Natural killer cell (primary cell): ENCODE measurements at regions not wholly inside any gene's neighbourhood (a gene's known extent, or its start where the extent isn't known, plus 50 kb on each side); places are given as distances from the start of the nearest gene placed in this dataset.

Experiments used
- ATAC-seq, 3 donors: fragments of 150-1000 bp in 2 of 3; fragments of 200-7000 bp in 1 of 3; cut with Tn5 transposase; 1 replicate in 1 of 3; 2 replicates in 2 of 3; pipeline ENCODE4 v1.10.0; 2021; ENCODE audit warnings: mild to moderate bottlenecking in 2 of 3, moderate library complexity in 2 of 3
- DNase-seq, 2 donors: peaks; one replicate each; pipeline versions ENCODE4 v3.0.0 to v3.0.0-alpha.2; 2013 to 2021; ENCODE audit warnings: mixed read lengths in 1 of 2
- H3K27ac ChIP-seq: one replicate; pipeline ENCODE4 v1.5.1; 2013; ENCODE audit warnings: mild to moderate bottlenecking, low read length
- H3K27me3 ChIP-seq: one replicate; pipeline ENCODE4 v1.6.1; 2013; ENCODE audit warnings: low read length; ENCODE audit not compliant: control insufficient read depth, insufficient read depth
- H3K36me3 ChIP-seq: one replicate; pipeline ENCODE4 v1.6.1; 2013; ENCODE audit warnings: low read length; ENCODE audit not compliant: control insufficient read depth, insufficient read depth
- H3K4me1 ChIP-seq: one replicate; pipeline ENCODE4 v1.6.1; 2013; ENCODE audit warnings: low read length; ENCODE audit not compliant: control insufficient read depth, insufficient read depth
- H3K4me3 ChIP-seq: one replicate; pipeline ENCODE4 v1.5.1; 2013; ENCODE audit warnings: low read length
- H3K9me3 ChIP-seq: one replicate; pipeline ENCODE4 v1.6.1; 2013; ENCODE audit warnings: low read length; ENCODE audit not compliant: control insufficient read depth, insufficient read depth
- H3K27ac Mint-ChIP-seq, 2 donors: one replicate each; pipeline ENCODE4 v1.8.0; 2022; ENCODE audit warnings: mild to moderate bottlenecking in 2 of 2, mixed read lengths in 2 of 2, moderate library complexity in 1 of 2
- H3K27me3 Mint-ChIP-seq, 2 donors: one replicate each; pipeline ENCODE4 v1.8.0; 2022; ENCODE audit warnings: low read depth in 2 of 2, mixed read lengths in 2 of 2
- H3K36me3 Mint-ChIP-seq: one replicate; pipeline ENCODE4 v1.8.0; 2022; ENCODE audit warnings: mixed read lengths
- H3K4me1 Mint-ChIP-seq, 2 donors: one replicate each; pipeline ENCODE4 v1.8.0; 2022; ENCODE audit warnings: mixed read lengths in 2 of 2
- H3K4me3 Mint-ChIP-seq: one replicate; pipeline ENCODE4 v1.8.0; 2022; ENCODE audit warnings: mild to moderate bottlenecking, moderate library complexity, mixed read lengths
- H3K9me3 Mint-ChIP-seq, 2 donors: one replicate each; pipeline ENCODE4 v1.8.0; 2022; ENCODE audit warnings: mixed read lengths in 2 of 2
- CTCF ChIP-seq: fragments of 200-600 bp; IDR thresholded peaks from one replicate; pipeline ENCODE4 v1.8.0; 2022; ENCODE audit warnings: antibody characterized with exemption
- whole genome bisulfite sequencing: methylation state at CpG from one replicate; pipeline ENCODE4 v1.1.7; 2013; ENCODE audit warnings: missing lambda C conversion rate; ENCODE audit not compliant: insufficient coverage; 5-methylcytosine and 5-hydroxymethylcytosine counted together
- intact Hi-C: fragments of 100-400 bp; cut with micrococcal nuclease; formaldehyde crosslinking; loops from one replicate; pipeline ENCODE4 v1.14.2; 2022

GRCh38 chr4:104727643-104728042 lies 232.9 kb upstream of the CXXC4 start:
- 100% methylated on average over 2 of the region's 3 CpGs for WGBS
- ATAC-seq (no peak), DNase-seq (no peak)
- H3K4me3 ChIP-seq: no peak overlapping the region
- no peaks in the 10 kb centered on the region for H3K4me1 ChIP-seq
- no peaks in the 10 kb centered on the region for H3K36me3 Mint-ChIP-seq
- no peaks in the 10 kb centered on the region for H3K36me3 ChIP-seq
- no peak overlapping the region for H3K27ac ChIP-seq
- H3K27me3 ChIP-seq: no peaks in the 10 kb centered on the region
- intact Hi-C loops: no loop called here
- no peaks in the 10 kb centered on the region for H3K9me3 ChIP-seq
- peaks cover 0 to 5% of the 10 kb centered on the region in 2 donors for H3K27me3 Mint-ChIP-seq
- no peak overlapping the region for H3K27ac Mint-ChIP-seq
- H3K4me3 Mint-ChIP-seq: no peak overlapping the region
- peaks cover 2 to 3% of the 10 kb centered on the region in 2 donors for H3K9me3 Mint-ChIP-seq
- TF ChIP-seq CTCF: no peak
- no peaks in the 10 kb centered on the region for H3K4me1 Mint-ChIP-seq

- DNase-seq: no peak
- H3K27ac ChIP-seq: no peak overlapping the region
- H3K9me3 Mint-ChIP-seq: peaks cover 2 to 3% of the 10 kb centered on the region in 2 donors
- H3K27ac Mint-ChIP-seq: no peak overlapping the region
- H3K4me1 ChIP-seq: no peaks in the 10 kb centered on the region
- H3K4me3 Mint-ChIP-seq: no peak overlapping the region
- no peaks in the 10 kb centered on the region for H3K9me3 ChIP-seq
- no peak overlapping the region for H3K4me3 ChIP-seq
- peaks cover 0 to 5% of the 10 kb centered on the region in 2 donors for H3K27me3 Mint-ChIP-seq
- intact Hi-C loops: no loop called here
- no peaks in the 10 kb centered on the region for H3K4me1 Mint-ChIP-seq
- no peak for TF ChIP-seq CTCF
- no peaks in the 10 kb centered on the region for H3K36me3 Mint-ChIP-seq
- 78% methylated on average over 3 of the region's 3 CpGs for WGBS
- H3K27me3 ChIP-seq: no peaks in the 10 kb centered on the region
- ATAC-seq: no peak
- H3K36me3 ChIP-seq: no peaks in the 10 kb centered on the region
These were observed 233.9 kb upstream of the CXXC4 start for GRCh38 chr4:104728380-104729122.

GRCh38 chr4:104732766-104733165 lies 238.1 kb upstream of the CXXC4 start:
- H3K9me3 ChIP-seq: no peaks in the 10 kb centered on the region
- H3K27me3 Mint-ChIP-seq: peaks cover 0 to 12% of the 10 kb centered on the region in 2 donors
- no peak overlapping the region for H3K27ac ChIP-seq
- H3K4me1 ChIP-seq: no peaks in the 10 kb centered on the region
- intact Hi-C loops: no loop called here
- no peak overlapping the region for H3K4me3 ChIP-seq
- TF ChIP-seq CTCF: no peak
- no peaks in the 10 kb centered on the region for H3K27me3 ChIP-seq
- H3K4me1 Mint-ChIP-seq: no peaks in the 10 kb centered on the region
- no peak for DNase-seq
- no peaks in the 10 kb centered on the region for H3K36me3 ChIP-seq
- ATAC-seq: no peak
- H3K36me3 Mint-ChIP-seq: no peaks in the 10 kb centered on the region
- no peak overlapping the region for H3K27ac Mint-ChIP-seq
- H3K9me3 Mint-ChIP-seq: no peaks in the 10 kb centered on the region
- no peak overlapping the region for H3K4me3 Mint-ChIP-seq

GRCh38 chr4:104735174-104735573 lies 240.5 kb upstream of the CXXC4 start:
- H3K36me3 ChIP-seq: no peaks in the 10 kb centered on the region
- TF ChIP-seq CTCF: no peak
- Mint-ChIP-seq H3K36me3 (no peaks in the 10 kb centered on the region), H3K9me3 (no peaks in the 10 kb centered on the region), H3K4me3 (no peak overlapping the region), H3K27ac (no peak overlapping the region), H3K4me1 (no peaks in the 10 kb centered on the region), H3K27me3 (peaks cover 0 to 11% of the 10 kb centered on the region in 2 donors)
- ATAC-seq (no peak), DNase-seq (no peak)
- no peaks in the 10 kb centered on the region for H3K27me3 ChIP-seq
- WGBS: 83% methylated on average over 1 of the region's 2 CpGs
- H3K27ac ChIP-seq: no peak overlapping the region
- H3K4me1 ChIP-seq: no peaks in the 10 kb centered on the region
- H3K9me3 ChIP-seq: no peaks in the 10 kb centered on the region
- no peak overlapping the region for H3K4me3 ChIP-seq
- intact Hi-C loops: no loop called here
